NT2/D1 (cell line): ENCODE measurements at regions not wholly inside any gene's neighbourhood (a gene's known extent, or its start where the extent isn't known, plus 50 kb on each side); places are given as distances from the start of the nearest gene placed in this dataset.

Experiments used
- SUZ12 ChIP-seq: IDR thresholded peaks from 2 replicates; pipeline ENCODE4 v1.6.1; 2011; ENCODE audit not compliant: insufficient read length, insufficient read depth; ENCODE audit errors: extremely low read depth
- YY1 ChIP-seq: IDR thresholded peaks from 2 replicates; pipeline ENCODE4 v1.6.1; 2011; ENCODE audit not compliant: insufficient read length, insufficient read depth

DNA sequence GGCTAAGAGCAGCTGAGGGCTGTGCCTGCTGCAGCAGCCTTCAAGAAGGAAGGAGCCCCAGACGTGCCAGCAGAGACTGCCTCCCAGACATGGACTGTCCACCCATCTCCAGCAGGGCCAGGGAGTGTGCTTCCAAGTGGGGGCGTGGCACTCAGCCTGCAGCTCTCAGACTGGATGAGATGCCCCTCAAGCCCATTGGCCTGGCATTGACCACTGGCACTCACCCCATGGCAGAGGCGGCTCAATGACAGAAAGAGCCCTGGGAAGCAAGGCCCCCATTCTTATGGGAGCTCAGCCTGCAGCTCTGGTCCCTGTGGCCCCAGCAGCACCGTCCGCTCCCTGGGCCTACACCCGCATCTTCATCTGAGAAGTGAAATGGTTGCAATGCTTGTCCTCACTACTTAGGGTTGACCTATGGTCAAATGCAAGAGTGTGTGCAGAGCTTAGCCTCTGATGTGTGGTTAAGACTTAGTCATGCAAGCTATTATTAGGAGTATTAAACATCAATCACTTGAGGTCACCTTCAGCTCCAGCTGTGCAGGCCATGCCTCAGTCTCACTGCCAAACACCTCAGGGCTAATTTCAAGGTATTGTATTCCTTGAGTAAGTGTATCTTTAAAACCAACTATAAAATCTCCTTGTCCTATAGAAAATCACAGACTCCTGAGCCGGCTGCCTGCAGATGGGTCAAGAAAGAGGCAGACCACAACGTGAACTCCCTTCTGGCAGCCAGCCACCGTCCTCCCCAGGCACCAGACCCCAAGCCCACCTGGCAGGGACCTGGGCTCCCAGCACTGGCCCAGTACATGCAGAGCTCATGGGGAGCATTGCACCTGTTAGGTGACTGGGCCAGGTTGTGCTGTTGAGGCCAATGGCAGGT is 194.8 kb downstream of the NDUFA10 start:
- TF ChIP-seq YY1 (no peak), SUZ12 (no peak)
